ENCODE measurements at regions not wholly inside any gene's neighbourhood (a gene's known extent, or its start where the extent isn't known, plus 50 kb on each side); places are given as distances from the start of the nearest gene placed in this dataset.

GRCh38 chr1:115467196-115467595 lies 129.1 kb upstream of the NGF start:
- H3K27ac ChIP-seq = no peak overlapping the region

GRCh38 chr1:115466433-115466832 lies 128.4 kb upstream of the NGF start:
- Histone ChIP-seq H3K36me3 (no peaks in the 10 kb centered on the region), H3K4me3 (no peak overlapping the region), H3K27me3 (ENCODE audit: low read depth) (no peaks in the 10 kb centered on the region), H3K27ac (no peak overlapping the region), H3K9me3 (no peaks in the 10 kb centered on the region), H3K4me1 (peaks cover 4% of the 10 kb centered on the region)
- intact Hi-C loops (cut with DNase I) = no loop called here
- no peak for TF ChIP-seq CTCF (IDR thresholded peaks at IDR 0.05)
- no peak for DNase-seq
- ATAC-seq = no peak

More at GRCh38 chr1:115467196-115467595, 129.1 kb upstream of the NGF start:
- Histone ChIP-seq H3K4me3 (no peak overlapping the region), H3K4me1 (peaks cover 4% of the 10 kb centered on the region), H3K27me3 (ENCODE audit: low read depth) (no peaks in the 10 kb centered on the region), H3K9me3 (no peaks in the 10 kb centered on the region), H3K36me3 (no peaks in the 10 kb centered on the region)
- no peak for ATAC-seq
- no peak for DNase-seq
- no peak for TF ChIP-seq CTCF (IDR thresholded peaks at IDR 0.05)
- intact Hi-C loops (cut with DNase I) = no loop called here

GRCh38 chr1:115465802-115466363 lies 127.8 kb upstream of the NGF start:
- TF ChIP-seq CTCF (IDR thresholded peaks at IDR 0.05) = no peak
- H3K9me3 ChIP-seq = no peaks in the 10 kb centered on the region
- intact Hi-C loops (cut with DNase I) = no loop called here
- no peaks in the 10 kb centered on the region for H3K27me3 ChIP-seq (ENCODE audit: low read depth)
- no peak overlapping the region for H3K27ac ChIP-seq
- H3K36me3 ChIP-seq = no peaks in the 10 kb centered on the region
- ATAC-seq (no peak), DNase-seq (no peak)
- no peak overlapping the region for H3K4me3 ChIP-seq
- peaks cover 4% of the 10 kb centered on the region for H3K4me1 ChIP-seq

- no peaks in the 10 kb centered on the region for H3K36me3 ChIP-seq
- H3K4me1 ChIP-seq = no peaks in the 10 kb centered on the region
- no peak for TF ChIP-seq CTCF (IDR thresholded peaks at IDR 0.05)
- H3K4me3 ChIP-seq = no peak overlapping the region
- intact Hi-C loops (cut with DNase I) = no loop called here
- no peaks in the 10 kb centered on the region for H3K9me3 ChIP-seq
- H3K27me3 ChIP-seq (ENCODE audit: low read depth) = no peaks in the 10 kb centered on the region
- no peak for ATAC-seq
- DNase-seq = no peak
- no peak overlapping the region for H3K27ac ChIP-seq
Measured at GRCh38 chr1:115463347-115463746, 125.3 kb upstream of the NGF start.

- intact Hi-C loops (cut with DNase I) = no loop called here
- H3K4me1 ChIP-seq = no peaks in the 10 kb centered on the region
- no peaks in the 10 kb centered on the region for H3K9me3 ChIP-seq
- H3K27ac ChIP-seq = no peak overlapping the region
- DNase-seq (no peak), ATAC-seq (no peak)
- no peak overlapping the region for H3K4me3 ChIP-seq
- TF ChIP-seq CTCF (IDR thresholded peaks at IDR 0.05) = no peak
- H3K27me3 ChIP-seq (ENCODE audit: low read depth) = no peaks in the 10 kb centered on the region
- no peaks in the 10 kb centered on the region for H3K36me3 ChIP-seq
Measured at GRCh38 chr1:115462566-115463076, 124.6 kb upstream of the NGF start.
